ENCODE measurements at regions not wholly inside any gene's neighbourhood (a gene's known extent, or its start where the extent isn't known, plus 50 kb on each side); places are given as distances from the start of the nearest gene placed in this dataset.

- Histone ChIP-seq H3K36me3 (ENCODE audit: control insufficient read depth in 1 of 2, insufficient read depth in 2 of 2, low read length in 2 of 2) (no peaks in the 10 kb centered on the region), H3K4me2 (ENCODE audit: low read length) (no peak overlapping the region), H3K9me3 (ENCODE audit: control insufficient read depth in 1 of 2, insufficient read depth in 1 of 2, low read depth in 1 of 2, low read length in 2 of 2) (no peaks in the 10 kb centered on the region), H3K9me2 (ENCODE audit: insufficient read depth) (no peaks in the 10 kb centered on the region), H2AFZ (ENCODE audit: low read depth, low read length, poor library complexity, severe bottlenecking) (no peak overlapping the region), H3K27ac (ENCODE audit: low read depth, low read length) (no peak overlapping the region), H3K27me3 (ENCODE audit: insufficient read depth, low read length) (no peaks in the 10 kb centered on the region), H3K4me3 (replicated peaks in 1 of 2; ENCODE audit: low read depth in 1 of 2, low read length in 2 of 2) (no peak overlapping the region), H4K20me1 (ENCODE audit: insufficient read depth) (no peaks in the 10 kb centered on the region), H3K4me1 (ENCODE audit: control insufficient read depth in 1 of 2, insufficient read depth in 2 of 2, low read length in 2 of 2) (peaks cover 8 to 18% of the 10 kb centered on the region in 2 experiments), H3K79me2 (ENCODE audit: insufficient read depth, low read length) (no peaks in the 10 kb centered on the region), H3K9ac (ENCODE audit: low read length) (no peak overlapping the region)
- DNase-seq (ENCODE audit: low read depth, low spot score) (no peak), ATAC-seq (no peak)
- intact Hi-C loops (cut with micrococcal nuclease), result no loop called here
- POLR2A ChIA-PET, result no interaction called here
- CTCF ChIA-PET, result interaction anchor here (3.7 kb wide), 1 partner anchor 10 kb away, joined by 28 read pairs; no protein-coding TSS in a partner anchor
- RAD21 ChIA-PET (ENCODE audit: low non-redundant PET in 1 of 2, low total read pairs in 2 of 2, uncharacterized antibody in 2 of 2, unreplicated experiment in 2 of 2), result no interaction called here
- BruUV-seq (replicated peaks), result no TSS peak
- TF ChIP-seq YY1 (IDR thresholded peaks at IDR 0.05; ENCODE audit: extremely low read depth, insufficient replicate concordance, low read depth, low read length), result no peak
- TF ChIP-seq, protein P1, sequence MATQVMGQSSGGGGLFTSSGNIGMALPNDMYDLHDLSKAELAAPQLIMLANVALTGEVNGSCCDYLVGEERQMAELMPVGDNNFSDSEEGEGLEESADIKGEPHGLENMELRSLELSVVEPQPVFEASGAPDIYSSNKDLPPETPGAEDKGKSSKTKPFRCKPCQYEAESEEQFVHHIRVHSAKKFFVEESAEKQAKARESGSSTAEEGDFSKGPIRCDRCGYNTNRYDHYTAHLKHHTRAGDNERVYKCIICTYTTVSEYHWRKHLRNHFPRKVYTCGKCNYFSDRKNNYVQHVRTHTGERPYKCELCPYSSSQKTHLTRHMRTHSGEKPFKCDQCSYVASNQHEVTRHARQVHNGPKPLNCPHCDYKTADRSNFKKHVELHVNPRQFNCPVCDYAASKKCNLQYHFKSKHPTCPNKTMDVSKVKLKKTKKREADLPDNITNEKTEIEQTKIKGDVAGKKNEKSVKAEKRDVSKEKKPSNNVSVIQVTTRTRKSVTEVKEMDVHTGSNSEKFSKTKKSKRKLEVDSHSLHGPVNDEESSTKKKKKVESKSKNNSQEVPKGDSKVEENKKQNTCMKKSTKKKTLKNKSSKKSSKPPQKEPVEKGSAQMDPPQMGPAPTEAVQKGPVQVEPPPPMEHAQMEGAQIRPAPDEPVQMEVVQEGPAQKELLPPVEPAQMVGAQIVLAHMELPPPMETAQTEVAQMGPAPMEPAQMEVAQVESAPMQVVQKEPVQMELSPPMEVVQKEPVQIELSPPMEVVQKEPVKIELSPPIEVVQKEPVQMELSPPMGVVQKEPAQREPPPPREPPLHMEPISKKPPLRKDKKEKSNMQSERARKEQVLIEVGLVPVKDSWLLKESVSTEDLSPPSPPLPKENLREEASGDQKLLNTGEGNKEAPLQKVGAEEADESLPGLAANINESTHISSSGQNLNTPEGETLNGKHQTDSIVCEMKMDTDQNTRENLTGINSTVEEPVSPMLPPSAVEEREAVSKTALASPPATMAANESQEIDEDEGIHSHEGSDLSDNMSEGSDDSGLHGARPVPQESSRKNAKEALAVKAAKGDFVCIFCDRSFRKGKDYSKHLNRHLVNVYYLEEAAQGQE (IDR thresholded peaks at IDR 0.05; ENCODE audit: low read depth), result no peak
- TF ChIP-seq POLR2AphosphoS5 (IDR thresholded peaks at IDR 0.05; ENCODE audit: low read depth, low read length), result no peak
- TF ChIP-seq JUND (IDR thresholded peaks at IDR 0.05), result no peak
- no peak for TF ChIP-seq TCF7L2 (IDR thresholded peaks at IDR 0.05; ENCODE audit: borderline replicate concordance, extremely low read depth, insufficient read depth, insufficient read length)
- no peak for TF ChIP-seq POLR2A (IDR thresholded peaks at IDR 0.05; ENCODE audit: borderline replicate concordance, extremely low read depth, insufficient read depth, insufficient read length)
- no peak for TF ChIP-seq ZNF274 (IDR thresholded peaks at IDR 0.05; ENCODE audit: low read depth, low read length)
- no peak for TF ChIP-seq SP1 (IDR thresholded peaks at IDR 0.05; ENCODE audit: low read depth)
- no peak for TF ChIP-seq ZBTB33 (IDR thresholded peaks at IDR 0.05; ENCODE audit: extremely low read depth, insufficient replicate concordance, low read length)
- TF ChIP-seq, protein P2, sequence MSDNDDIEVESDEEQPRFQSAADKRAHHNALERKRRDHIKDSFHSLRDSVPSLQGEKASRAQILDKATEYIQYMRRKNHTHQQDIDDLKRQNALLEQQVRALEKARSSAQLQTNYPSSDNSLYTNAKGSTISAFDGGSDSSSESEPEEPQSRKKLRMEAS (IDR thresholded peaks at IDR 0.05), result no peak
These were observed 175.9 kb downstream of the EMP1 start for GRCh38 chr12:13372386-13372785.

Data from HCT116 (cell line).